Heart left ventricle (tissue), 16 donors: ENCODE measurements at regions not wholly inside any gene's neighbourhood (a gene's known extent, or its start where the extent isn't known, plus 50 kb on each side); places are given as distances from the start of the nearest gene placed in this dataset.

ENCODE experiments used
- ATAC-seq, 4 donors: fragments of 200-7000 bp; cut with Tn5 transposase; one replicate each; pipeline ENCODE4 v1.9.1; 2020 to 2022; ENCODE audit warnings: moderate library complexity in 4 of 4, mild to moderate bottlenecking in 3 of 4, moderate number of reproducible peaks in 1 of 4
- DNase-seq, 5 donors: peaks; one replicate each; pipeline ENCODE4 v3.0.0-alpha.2; 2020
- H3K27ac ChIP-seq, 12 donors: fragments of 200-600 bp; sonication (generic) in 4 of 12; one replicate each; pipeline versions ENCODE4 v1.5.0 to v1.8.0; 2016 to 2022; ENCODE audit warnings: mild to moderate bottlenecking in 2 of 12
- H3K27me3 ChIP-seq, 9 donors: fragments of 200-600 bp; sonication (generic) in 2 of 9; one replicate each; pipeline versions ENCODE4 v1.5.1 to v1.8.0; 2016 to 2022; ENCODE audit warnings: mild to moderate bottlenecking in 3 of 9
- H3K36me3 ChIP-seq, 9 donors: fragments of 200-600 bp; sonication (generic) in 2 of 9; one replicate each; pipeline versions ENCODE4 v1.5.0 to v1.8.0; 2018 to 2022; ENCODE audit warnings: mild to moderate bottlenecking in 2 of 9
- H3K4me1 ChIP-seq, 12 donors: fragments of 200-600 bp; sonication (generic) in 4 of 12; one replicate each; pipeline versions ENCODE4 v1.5.0 to v1.8.0; 2016 to 2022; ENCODE audit warnings: mild to moderate bottlenecking in 3 of 12
- H3K4me3 ChIP-seq, 12 donors: fragments of 200-600 bp; sonication (generic) in 4 of 12; one replicate each; pipeline versions ENCODE4 v1.5.0 to v1.8.0; 2017 to 2022; ENCODE audit warnings: mild to moderate bottlenecking in 9 of 12, moderate library complexity in 4 of 12
- H3K9me3 ChIP-seq, 12 donors: fragments of 200-600 bp; sonication (generic) in 4 of 12; one replicate each; pipeline versions ENCODE4 v1.5.0 to v1.8.0; 2016 to 2022; ENCODE audit warnings: mild to moderate bottlenecking in 1 of 12
- CTCF ChIP-seq, 12 donors: fragments of 200-600 bp; sonication (generic) in 4 of 12; IDR thresholded peaks; one replicate each; pipeline versions ENCODE4 v1.5.0 to v1.8.0; 2018 to 2022; ENCODE audit warnings: antibody characterized with exemption in 12 of 12, mild to moderate bottlenecking in 5 of 12
- POLR2A ChIP-seq, 2 donors: fragments of 450-650 bp; IDR thresholded peaks; one replicate each; pipeline ENCODE4 v1.6.1; 2017; ENCODE audit warnings: antibody characterized with exemption in 2 of 2, mild to moderate bottlenecking in 2 of 2, moderate library complexity in 2 of 2
- WGBS, 4 donors: extraction: QIAGEN DNeasy Blood & Tissue Kit in 2 of 4; methylation state at CpG; one replicate each; pipeline versions ENCODE4 v1.1.5 to v1.1.7; 2013 to 2018; 5-methylcytosine and 5-hydroxymethylcytosine counted together
- intact Hi-C, 10 donors: fragments of 100-400 bp; cut with DNase I; formaldehyde crosslinking; loops; one replicate each; pipeline versions ENCODE4 v1.11.1 to v1.14.2; 2022
- donor health status: ischemic (EF 13 %, LVEDD 7.1; RV severe dilation, severe dysfunction).
- donor health status: healthy with polysubstance abuse.
- donor health status: DM: no; HTN: yes; CAD: no.
- donor health status: DM: no; HTN: no; CAD: no.
- donor health status: ischemic (EF 25% LVEDD 6.9; RV normal size, moderate dysfunction).
- donor health status: ischemic (EF 25% LVEDD 5.7; RV mildly dilated, moderate dysfunction).
- donor health status: healthy.
- donor health status: DM: yes; HTN: yes; CAD: no.
- donor health status: ischemic (EF 35%, LVEDD 5.7; RV mildly dilated, moderate dysfunction).
- donor health status: nonischemic (EF 11% LVEDD 7.7; RV severe dilation, severe dysfunction).
- donor health status: DM: yes; HTN: yes; CAD: no.
- donor health status: PGD.
- donor health status: ischemic (EF 29% LVEDD 5.4; RV normal size, mild dysfunction).
- donor health status: nonischemic (EF 23%, LVEDD 6.1; RV moderate dilation, normal function).

- Histone ChIP-seq H3K9me3 (peaks cover 0 to 10% (median 0%) of the 10 kb centered on the region in 12 donors), H3K4me3 (no peak overlapping the region), H3K27me3 (peaks cover 0 to 45% (median 8%) of the 10 kb centered on the region in 9 donors), H3K27ac (no peak overlapping the region), H3K4me1 (peaks cover 0 to 5% (median 0%) of the 10 kb centered on the region in 12 donors), H3K36me3 (no peaks in the 10 kb centered on the region)
- ATAC-seq (no peak), DNase-seq (no peak)
- TF ChIP-seq CTCF (IDR thresholded peaks at IDR 0.05) (no peak), POLR2A (IDR thresholded peaks at IDR 0.05) (no peak)
- intact Hi-C loops, result loop anchor here in 8 of 10 donors (5.0 to 10.0 kb wide), 4 partner anchors 263 to 633 kb away; no protein-coding TSS in a partner anchor
- WGBS, 4 donors, result 85 to 89% (median 87%) methylated on average over 3 of the region's 3 CpGs
These were observed 106.0 kb upstream of the PHACTR3 start for GRCh38 chr20:59498291-59498690.

DNA sequence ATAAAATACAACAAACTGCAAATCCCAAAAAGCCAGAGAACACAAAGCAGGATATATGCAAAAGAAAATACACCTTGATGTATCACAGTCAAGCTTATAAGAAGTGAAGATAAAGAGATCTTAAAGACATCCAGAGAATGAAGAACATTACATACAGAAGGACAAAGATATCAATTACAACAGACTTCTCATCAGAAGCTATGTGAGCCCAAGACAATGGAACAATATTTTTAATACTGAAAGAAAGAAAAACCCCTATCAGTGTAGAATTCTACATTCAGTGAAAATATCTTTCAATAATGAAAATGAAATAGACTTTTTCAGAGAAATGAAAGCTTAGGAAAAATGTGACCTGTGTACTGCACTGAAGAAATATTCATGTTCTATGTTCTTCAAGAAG, 104.5 kb upstream of the PHACTR3 start:
- H3K27me3 ChIP-seq, result peaks cover 0 to 40% (median 8%) of the 10 kb centered on the region in 9 donors
- TF ChIP-seq POLR2A (IDR thresholded peaks at IDR 0.05) (no peak), CTCF (IDR thresholded peaks at IDR 0.05) (no peak)

GRCh38 chr20:59508729-59509128, 95.6 kb upstream of the PHACTR3 start:
- Histone ChIP-seq H3K9me3 (peaks cover 0 to 4% (median 0%) of the 10 kb centered on the region in 12 donors), H3K36me3 (no peaks in the 10 kb centered on the region), H3K27ac (no peak overlapping the region), H3K4me1 (no peaks in the 10 kb centered on the region), H3K27me3 (peaks cover 0 to 12% (median 0%) of the 10 kb centered on the region in 9 donors), H3K4me3 (no peak overlapping the region)
- TF ChIP-seq POLR2A (IDR thresholded peaks at IDR 0.05), result no peak
- TF ChIP-seq CTCF (IDR thresholded peaks at IDR 0.05), result no peak
- DNase-seq, result no peak
- ATAC-seq, result no peak
- intact Hi-C loops, result no loop called here
- WGBS, 4 donors, result 49 to 65% (median 55%) methylated on average over 2 to 3 of the region's 3 CpGs

More for the DNA sequence above, 104.5 kb upstream of the PHACTR3 start:
- Histone ChIP-seq H3K9me3 (peaks cover 0 to 10% (median 0%) of the 10 kb centered on the region in 12 donors), H3K4me1 (peaks cover 0 to 5% (median 0%) of the 10 kb centered on the region in 12 donors), H3K36me3 (no peaks in the 10 kb centered on the region), H3K27ac (no peak overlapping the region), H3K4me3 (no peak overlapping the region)
- ATAC-seq (no peak), DNase-seq (no peak)
- intact Hi-C loops, result loop anchor here in 8 of 10 donors (5.0 to 10.0 kb wide), 4 partner anchors 265 to 635 kb away; no protein-coding TSS in a partner anchor

DNA sequence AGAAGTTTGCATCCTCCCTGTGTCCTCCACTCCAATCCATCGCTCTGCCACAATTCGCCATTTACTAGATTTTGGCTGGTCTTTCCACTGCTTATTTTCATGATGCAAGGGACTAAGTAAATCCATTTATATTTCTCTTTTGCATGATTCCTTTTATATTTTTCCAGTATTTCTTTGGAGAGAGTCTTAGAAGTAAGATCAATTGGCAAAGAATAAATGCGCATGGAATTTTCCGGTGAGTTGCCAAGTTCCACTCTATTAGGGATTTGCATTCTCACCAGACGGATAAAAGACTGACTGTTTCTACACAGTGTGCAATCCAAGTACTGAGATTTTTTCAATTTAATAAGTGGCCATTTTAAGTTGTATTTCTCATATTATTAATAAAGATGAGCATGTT, 91.7 kb upstream of the PHACTR3 start:
- no peak overlapping the region for H3K4me3 ChIP-seq
- no peaks in the 10 kb centered on the region for H3K36me3 ChIP-seq
- no peaks in the 10 kb centered on the region for H3K9me3 ChIP-seq
- WGBS, 4 donors, result 72 to 86% (median 83%) methylated on average over 5 of the region's 5 CpGs
- no peak overlapping the region for H3K27ac ChIP-seq
- DNase-seq (no peak), ATAC-seq (no peak)
- peaks cover 4 to 38% (median 14%) of the 10 kb centered on the region in 9 donors for H3K27me3 ChIP-seq
- intact Hi-C loops, result no loop called here
- no peak for TF ChIP-seq CTCF (IDR thresholded peaks at IDR 0.05)
- no peak for TF ChIP-seq POLR2A (IDR thresholded peaks at IDR 0.05)
- H3K4me1 ChIP-seq, result peaks cover 0 to 4% (median 0%) of the 10 kb centered on the region in 12 donors
